Mucosa of descending colon (tissue), 3 donors: ENCODE measurements at regions not wholly inside any gene's neighbourhood (a gene's known extent, or its start where the extent isn't known, plus 50 kb on each side); places are given as distances from the start of the nearest gene placed in this dataset.

Experiments
- ATAC-seq: fragments of 200-7000 bp; cut with Tn5 transposase; one replicate; pipeline ENCODE4 v1.9.1; 2020; ENCODE audit warnings: mild to moderate bottlenecking, moderate library complexity
- DNase-seq, 3 donors: peaks; one replicate each; pipeline ENCODE4 v3.0.0-alpha.2; 2020
- H3K36me3 ChIP-seq: fragments of 200-600 bp; one replicate; pipeline ENCODE4 v1.8.0; 2021; ENCODE audit warnings: low read depth, mild to moderate bottlenecking
- H3K4me1 ChIP-seq: fragments of 200-600 bp; one replicate; pipeline ENCODE4 v1.8.0; 2021; ENCODE audit warnings: low read depth, mild to moderate bottlenecking
- H3K4me3 ChIP-seq: fragments of 200-600 bp; one replicate; pipeline ENCODE4 v1.8.0; 2021; ENCODE audit warnings: mild to moderate bottlenecking
- H3K9me3 ChIP-seq: fragments of 200-600 bp; one replicate; pipeline ENCODE4 v1.8.0; 2021; ENCODE audit warnings: mild to moderate bottlenecking
- intact Hi-C, 2 donors: fragments of 100-400 bp; cut with DNase I in 1 of 2; cut with micrococcal nuclease in 1 of 2; formaldehyde crosslinking; loops; one replicate each; pipeline versions ENCODE4 v1.11.0 to v1.11.1; 2022; cut with DNase I, micrococcal nuclease
- TF ChIP-seq, protein P1 (sequence below): fragments of 200-600 bp; IDR thresholded peaks from one replicate; pipeline ENCODE4 v1.8.0; 2022; ENCODE audit warnings: antibody characterized with exemption, mild to moderate bottlenecking
- donor health status: DM: no; HTN: no; CAD: no; lungs with moderate emphysema.
- donor health status: DM: no; HTN: no; CAD: no.
- donor health status: DM: no; HTN: yes; CAD: no.

DNA sequence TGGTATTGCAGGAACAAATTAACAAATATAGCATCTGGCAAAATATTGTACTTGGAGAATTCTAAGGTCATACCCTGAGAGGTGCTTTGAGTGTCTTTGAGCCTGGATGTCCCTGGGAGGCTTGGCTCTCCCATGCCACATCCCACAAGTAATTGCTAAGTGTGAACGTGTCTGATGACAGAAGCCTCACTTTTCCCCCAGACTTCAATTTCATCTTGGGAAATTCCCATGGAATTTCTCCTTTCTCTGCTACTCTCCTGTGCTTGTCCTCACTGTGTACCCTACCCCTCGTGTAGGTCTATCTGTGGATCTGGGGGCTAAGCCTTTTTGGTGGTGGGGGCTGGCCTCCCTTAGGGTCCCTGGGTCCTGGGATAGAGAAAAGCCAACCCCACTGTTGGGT is 293.3 kb downstream of the TCF7L2 start:
- H3K4me3 ChIP-seq, result no peak overlapping the region
- DNase-seq (no peak), ATAC-seq (no peak)
- H3K9me3 ChIP-seq, result no peaks in the 10 kb centered on the region
- no peaks in the 10 kb centered on the region for H3K4me1 ChIP-seq
- no peaks in the 10 kb centered on the region for H3K36me3 ChIP-seq
- intact Hi-C loops, result no loop called here
- TF ChIP-seq, protein P1, sequence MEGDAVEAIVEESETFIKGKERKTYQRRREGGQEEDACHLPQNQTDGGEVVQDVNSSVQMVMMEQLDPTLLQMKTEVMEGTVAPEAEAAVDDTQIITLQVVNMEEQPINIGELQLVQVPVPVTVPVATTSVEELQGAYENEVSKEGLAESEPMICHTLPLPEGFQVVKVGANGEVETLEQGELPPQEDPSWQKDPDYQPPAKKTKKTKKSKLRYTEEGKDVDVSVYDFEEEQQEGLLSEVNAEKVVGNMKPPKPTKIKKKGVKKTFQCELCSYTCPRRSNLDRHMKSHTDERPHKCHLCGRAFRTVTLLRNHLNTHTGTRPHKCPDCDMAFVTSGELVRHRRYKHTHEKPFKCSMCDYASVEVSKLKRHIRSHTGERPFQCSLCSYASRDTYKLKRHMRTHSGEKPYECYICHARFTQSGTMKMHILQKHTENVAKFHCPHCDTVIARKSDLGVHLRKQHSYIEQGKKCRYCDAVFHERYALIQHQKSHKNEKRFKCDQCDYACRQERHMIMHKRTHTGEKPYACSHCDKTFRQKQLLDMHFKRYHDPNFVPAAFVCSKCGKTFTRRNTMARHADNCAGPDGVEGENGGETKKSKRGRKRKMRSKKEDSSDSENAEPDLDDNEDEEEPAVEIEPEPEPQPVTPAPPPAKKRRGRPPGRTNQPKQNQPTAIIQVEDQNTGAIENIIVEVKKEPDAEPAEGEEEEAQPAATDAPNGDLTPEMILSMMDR, result no peak

DNA sequence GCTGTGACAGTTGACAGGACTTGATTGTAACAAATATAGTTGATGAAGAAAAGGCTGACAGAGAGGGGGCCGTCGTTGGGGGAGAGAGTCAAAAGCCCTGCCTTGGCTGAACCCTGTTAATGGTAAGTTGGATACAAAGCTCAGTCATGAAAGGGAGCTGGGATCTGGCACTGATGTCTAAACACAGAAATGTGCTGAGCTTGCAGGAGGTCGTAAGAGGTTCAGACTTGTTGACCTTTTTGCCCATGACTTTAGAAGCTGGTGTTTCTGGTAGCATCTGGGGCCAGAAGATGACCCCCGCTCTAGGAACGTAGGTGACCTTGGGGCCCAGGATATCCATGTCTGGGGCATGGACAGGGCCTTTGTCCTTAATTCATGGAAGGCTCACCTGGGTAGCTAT is 294.7 kb downstream of the TCF7L2 start:
- no peak for ATAC-seq
- TF ChIP-seq, protein P1, result no peak
- intact Hi-C loops, result no loop called here

DNA sequence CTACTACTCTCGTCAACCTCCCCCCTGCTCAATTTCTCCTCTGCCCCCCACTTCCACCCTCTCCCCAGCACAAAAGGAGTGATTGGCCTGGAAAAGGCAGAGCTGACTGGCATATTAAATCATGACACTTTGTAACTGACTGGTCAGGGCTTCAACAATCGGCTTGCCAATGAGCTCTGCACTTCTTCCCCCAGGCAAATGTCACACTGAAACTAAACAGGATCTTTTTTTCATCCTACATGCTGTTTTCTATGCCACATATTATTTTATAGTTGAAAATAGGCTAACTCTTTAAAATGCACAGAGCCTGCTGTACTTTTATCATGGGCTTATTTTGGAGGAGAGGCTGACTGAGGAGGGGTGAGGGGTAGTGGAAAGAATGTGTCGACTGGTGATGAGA is 295.2 kb downstream of the TCF7L2 start:
- H3K4me1 ChIP-seq, result no peaks in the 10 kb centered on the region
- DNase-seq, result no peak
- ATAC-seq, result no peak
- intact Hi-C loops, result no loop called here
- H3K9me3 ChIP-seq, result no peaks in the 10 kb centered on the region
- TF ChIP-seq, protein P1, result no peak
- no peak overlapping the region for H3K4me3 ChIP-seq
- H3K36me3 ChIP-seq, result no peaks in the 10 kb centered on the region

More for the DNA sequence above, 294.7 kb downstream of the TCF7L2 start:
- H3K9me3 ChIP-seq, result no peaks in the 10 kb centered on the region
- no peak overlapping the region for H3K4me3 ChIP-seq
- DNase-seq, result no peak
- no peaks in the 10 kb centered on the region for H3K4me1 ChIP-seq
- no peaks in the 10 kb centered on the region for H3K36me3 ChIP-seq

DNA sequence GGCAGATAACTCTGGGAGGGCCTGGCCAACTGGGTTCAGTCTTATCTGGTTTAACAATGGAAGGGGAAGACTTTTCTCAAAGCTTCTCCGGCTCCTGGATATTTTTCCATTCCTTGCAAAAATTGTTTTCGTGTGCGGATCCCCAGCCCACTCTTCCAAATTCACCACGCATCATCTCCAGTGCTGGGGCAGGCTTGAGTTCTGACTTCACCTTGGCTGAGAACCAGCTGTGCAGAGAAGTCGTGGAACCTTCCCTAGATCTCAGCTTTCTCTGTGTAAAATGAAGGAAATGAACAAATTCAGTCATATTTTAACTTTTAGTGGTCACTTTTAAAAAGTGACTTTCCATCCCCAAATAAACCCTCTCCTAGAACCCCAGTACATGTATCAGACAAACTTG is 297.0 kb downstream of the TCF7L2 start:
- TF ChIP-seq, protein P1, result no peak
- H3K36me3 ChIP-seq, result no peaks in the 10 kb centered on the region
- intact Hi-C loops, result no loop called here
- ATAC-seq (no peak), DNase-seq (no peak)
- no peaks in the 10 kb centered on the region for H3K4me1 ChIP-seq
- no peak overlapping the region for H3K4me3 ChIP-seq
- H3K9me3 ChIP-seq, result no peaks in the 10 kb centered on the region

DNA sequence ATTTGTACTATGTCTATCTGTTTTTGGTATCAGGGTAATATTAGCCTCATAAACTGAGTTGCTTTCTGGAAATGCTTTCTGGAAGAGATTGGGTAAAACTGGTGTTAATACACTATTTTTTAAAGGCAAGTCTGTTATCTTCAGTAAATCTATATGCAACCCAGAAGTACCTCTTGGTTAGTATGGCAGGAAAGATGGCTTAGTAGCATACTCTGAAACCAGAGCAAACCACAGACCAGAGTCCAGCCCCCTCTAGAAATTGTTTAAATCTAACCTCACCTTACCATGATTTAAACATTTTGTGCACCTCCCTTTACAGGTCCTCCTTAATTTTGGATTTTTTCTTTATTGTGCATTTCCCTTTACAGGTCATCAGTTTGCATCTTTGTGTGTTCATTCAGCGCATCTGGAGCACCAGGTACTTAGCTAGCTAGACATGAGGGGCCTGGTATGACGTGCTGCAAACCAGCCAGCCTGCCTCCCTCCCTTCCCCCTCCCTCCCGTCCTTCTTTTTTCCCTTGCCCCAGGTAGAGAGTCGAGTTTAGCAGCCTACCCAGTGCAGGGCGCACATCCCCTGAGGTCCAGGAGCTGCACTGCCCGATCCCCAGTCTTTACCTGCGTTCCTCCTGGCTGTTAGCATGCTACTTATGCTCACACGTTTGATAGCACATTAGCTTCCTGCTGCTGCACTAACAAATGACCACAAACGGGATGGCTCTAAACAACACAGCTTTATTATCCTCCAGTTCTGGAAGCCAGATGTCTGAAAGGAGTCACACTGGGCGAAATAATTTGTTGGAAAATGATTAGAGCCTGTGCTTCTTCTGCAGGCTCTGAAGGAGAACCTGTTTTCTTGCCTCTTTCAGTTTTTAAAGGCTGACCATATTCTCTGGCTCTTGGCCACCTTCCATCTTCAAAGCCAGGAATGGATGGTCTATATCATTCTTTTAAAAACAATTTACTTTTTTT is 299.9 kb upstream of the HABP2 start:
- TF ChIP-seq, protein P1, result no peak
- intact Hi-C loops, result no loop called here
- H3K4me3 ChIP-seq, result no peak overlapping the region

More for the DNA sequence above, 299.9 kb upstream of the HABP2 start:
- no peaks in the 10 kb centered on the region for H3K4me1 ChIP-seq
- no peaks in the 10 kb centered on the region for H3K36me3 ChIP-seq
- ATAC-seq (no peak), DNase-seq (no peak)
- H3K9me3 ChIP-seq, result no peaks in the 10 kb centered on the region
